HFFc6 (cell line): ENCODE measurements at regions not wholly inside any gene's neighbourhood (a gene's known extent, or its start where the extent isn't known, plus 50 kb on each side); places are given as distances from the start of the nearest gene placed in this dataset.

Source experiments
- DNase-seq: peaks from one replicate; pipeline ENCODE4 v3.0.0-alpha.2; 2018
- H3K27ac Mint-ChIP-seq: 2 replicates; pipeline ENCODE4 v1.8.0; 2020; ENCODE audit warnings: mild to moderate bottlenecking, mixed read lengths
- H3K27me3 Mint-ChIP-seq: 2 replicates; pipeline ENCODE4 v1.8.0; 2021; ENCODE audit warnings: mild to moderate bottlenecking, moderate library complexity, mixed read lengths; ENCODE audit not compliant: insufficient read depth
- H3K36me3 Mint-ChIP-seq: 2 replicates; pipeline ENCODE4 v1.8.0; 2021; ENCODE audit warnings: low read depth, mixed read lengths
- H3K4me1 Mint-ChIP-seq: 2 replicates; pipeline ENCODE4 v1.8.0; 2020; ENCODE audit warnings: low read depth, mixed read lengths
- H3K4me3 Mint-ChIP-seq: 2 replicates; pipeline ENCODE4 v1.8.0; 2020; ENCODE audit warnings: mild to moderate bottlenecking, moderate library complexity, mixed read lengths
- H3K9me3 Mint-ChIP-seq: 2 replicates; pipeline ENCODE4 v1.8.0; 2020; ENCODE audit warnings: mild to moderate bottlenecking, mixed read lengths
- TF ChIP-seq, protein P1 (sequence below): fragments of 200-600 bp; sonication (generic); IDR thresholded peaks from 2 replicates; pipeline ENCODE4 v1.5.0; 2021; ENCODE audit warnings: antibody characterized with exemption, mild to moderate bottlenecking

DNA sequence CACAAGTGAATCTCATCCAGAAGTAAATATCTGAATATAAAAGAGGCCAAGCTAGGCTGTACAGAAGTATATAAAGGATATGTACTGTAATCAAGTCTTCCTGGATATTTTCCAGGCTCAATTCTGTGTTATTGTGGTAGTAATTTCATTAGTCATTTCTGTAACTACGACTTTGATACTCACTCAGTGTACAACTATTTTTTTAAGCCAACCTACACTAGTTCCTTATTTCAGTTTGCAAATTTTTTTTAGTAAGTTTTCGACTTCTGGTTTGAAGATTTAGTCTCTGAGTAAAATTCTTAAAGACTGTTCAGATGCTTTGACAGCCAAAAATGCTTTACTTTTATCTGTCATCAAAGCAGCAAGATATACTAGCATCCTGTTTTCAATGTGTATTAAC lies 130.8 kb downstream of the CAPZA3 start:
- 0 out of 2 replicates have a peak, but pooled peaks cover 2% of the 10 kb centered on the region for H3K27me3 Mint-ChIP-seq
- H3K4me3 Mint-ChIP-seq: no peak overlapping the region
- TF ChIP-seq, protein P1, sequence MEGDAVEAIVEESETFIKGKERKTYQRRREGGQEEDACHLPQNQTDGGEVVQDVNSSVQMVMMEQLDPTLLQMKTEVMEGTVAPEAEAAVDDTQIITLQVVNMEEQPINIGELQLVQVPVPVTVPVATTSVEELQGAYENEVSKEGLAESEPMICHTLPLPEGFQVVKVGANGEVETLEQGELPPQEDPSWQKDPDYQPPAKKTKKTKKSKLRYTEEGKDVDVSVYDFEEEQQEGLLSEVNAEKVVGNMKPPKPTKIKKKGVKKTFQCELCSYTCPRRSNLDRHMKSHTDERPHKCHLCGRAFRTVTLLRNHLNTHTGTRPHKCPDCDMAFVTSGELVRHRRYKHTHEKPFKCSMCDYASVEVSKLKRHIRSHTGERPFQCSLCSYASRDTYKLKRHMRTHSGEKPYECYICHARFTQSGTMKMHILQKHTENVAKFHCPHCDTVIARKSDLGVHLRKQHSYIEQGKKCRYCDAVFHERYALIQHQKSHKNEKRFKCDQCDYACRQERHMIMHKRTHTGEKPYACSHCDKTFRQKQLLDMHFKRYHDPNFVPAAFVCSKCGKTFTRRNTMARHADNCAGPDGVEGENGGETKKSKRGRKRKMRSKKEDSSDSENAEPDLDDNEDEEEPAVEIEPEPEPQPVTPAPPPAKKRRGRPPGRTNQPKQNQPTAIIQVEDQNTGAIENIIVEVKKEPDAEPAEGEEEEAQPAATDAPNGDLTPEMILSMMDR: no peak
- no peak overlapping the region for H3K27ac Mint-ChIP-seq
- no peaks in the 10 kb centered on the region for H3K36me3 Mint-ChIP-seq
- H3K9me3 Mint-ChIP-seq: no peaks in the 10 kb centered on the region
- H3K4me1 Mint-ChIP-seq: peaks cover 29% of the 10 kb centered on the region
- peak; percentile 25 for DNase-seq

DNA sequence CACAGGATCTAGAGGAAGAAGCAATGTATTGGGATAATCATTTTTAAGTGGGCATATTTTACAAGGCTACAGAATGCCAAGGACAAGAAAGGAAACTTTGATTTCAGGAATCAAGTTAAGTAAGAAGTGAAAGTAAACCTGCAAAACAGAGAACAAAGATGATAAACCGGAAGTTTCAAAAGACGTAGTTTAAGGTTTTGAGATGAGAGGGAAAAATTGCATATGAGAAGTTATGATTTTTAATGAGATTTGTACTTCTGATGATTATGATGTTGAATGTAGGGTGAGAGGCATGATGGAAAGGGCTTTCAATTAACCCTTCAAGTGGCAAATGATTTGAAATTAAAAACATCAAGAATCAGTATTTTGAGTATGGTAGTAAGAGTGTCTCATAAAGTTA lies 134.9 kb downstream of the CAPZA3 start:
- Mint-ChIP-seq H3K4me3 (no peak overlapping the region), H3K4me1 (peaks cover 14% of the 10 kb centered on the region), H3K36me3 (no peaks in the 10 kb centered on the region), H3K9me3 (no peaks in the 10 kb centered on the region), H3K27me3 (peaks cover 1% of the 10 kb centered on the region; the same call in 1 of the 2 replicates), H3K27ac (no peak overlapping the region)
- no peak for DNase-seq
- TF ChIP-seq, protein P1: no peak

DNA sequence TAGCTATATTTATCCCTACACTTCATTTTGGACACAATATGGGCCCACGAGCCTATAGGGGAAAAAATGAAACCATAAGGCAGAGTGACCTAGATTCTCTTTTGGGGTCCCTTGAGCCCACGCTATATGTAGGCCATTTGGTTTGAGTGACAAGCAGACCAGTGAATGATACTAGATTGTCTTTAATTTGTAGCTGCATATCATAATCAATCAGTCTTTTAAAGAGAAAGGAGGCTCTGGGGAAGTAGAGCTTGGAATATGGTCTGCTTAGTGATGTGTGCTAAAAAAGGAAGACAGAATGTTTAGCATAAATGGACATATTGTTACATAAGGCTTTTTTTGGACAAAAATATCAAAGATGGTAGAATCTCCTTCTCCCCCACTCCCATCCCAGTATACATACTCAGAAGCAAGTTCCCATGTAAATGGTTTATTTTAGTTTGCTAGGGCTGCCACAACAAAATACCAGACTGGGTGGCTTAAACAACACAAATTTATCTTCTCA lies 140.8 kb downstream of the CAPZA3 start:
- Mint-ChIP-seq H3K4me3 (no peak overlapping the region), H3K36me3 (no peaks in the 10 kb centered on the region), H3K27me3 (peaks cover 3% of the 10 kb centered on the region; the same call in 1 of the 2 replicates), H3K27ac (no peak overlapping the region), H3K9me3 (no peaks in the 10 kb centered on the region), H3K4me1 (no peaks in the 10 kb centered on the region)
- no peak for DNase-seq
- TF ChIP-seq, protein P1: no peak

DNA sequence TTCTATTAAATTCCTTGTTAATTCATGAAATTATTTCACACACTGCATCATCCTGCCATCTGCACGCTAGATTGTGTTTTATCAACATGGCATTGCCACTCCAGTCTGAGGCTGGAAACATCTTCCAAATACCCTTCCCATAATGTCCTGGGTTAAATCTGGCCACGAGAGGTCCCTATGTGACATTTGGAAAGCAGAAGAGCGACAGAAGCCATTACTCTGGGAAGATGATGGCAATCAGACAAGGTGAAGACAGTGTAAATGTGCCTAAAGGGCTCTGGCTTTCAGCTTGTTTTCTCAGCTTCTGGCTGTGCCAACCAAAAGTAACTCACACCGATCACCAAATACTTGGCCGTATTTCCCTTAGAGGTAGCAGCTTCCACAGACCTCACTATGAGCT lies 144.8 kb downstream of the CAPZA3 start:
- no peak for DNase-seq
- TF ChIP-seq, protein P1: no peak; the same call in 1 of the 2 replicates
- Mint-ChIP-seq H3K27me3 (peaks cover 4% of the 10 kb centered on the region; the same call in 1 of the 2 replicates), H3K27ac (no peak overlapping the region), H3K9me3 (no peaks in the 10 kb centered on the region), H3K4me3 (no peak overlapping the region), H3K36me3 (no peaks in the 10 kb centered on the region), H3K4me1 (no peaks in the 10 kb centered on the region)

DNA sequence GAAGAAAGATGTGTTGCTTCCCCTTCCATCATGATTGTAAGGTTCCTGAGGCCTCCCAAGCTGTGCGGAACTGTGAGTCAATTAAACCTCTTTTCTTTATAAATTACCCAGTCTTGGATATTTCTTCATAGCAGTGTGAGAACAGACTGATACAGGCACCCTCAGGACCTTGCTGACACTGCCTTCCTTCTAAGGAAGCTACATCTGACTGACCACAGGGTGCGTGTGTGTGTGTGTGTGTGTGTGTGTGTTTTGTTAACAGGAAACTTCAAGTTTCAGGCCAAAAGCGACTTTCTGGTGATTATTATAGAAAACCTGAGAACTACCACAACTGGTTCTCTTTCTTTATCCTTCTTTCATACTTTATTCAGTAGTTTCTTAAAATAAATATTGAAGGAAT lies 149.0 kb downstream of the CAPZA3 start:
- no peak for DNase-seq
- TF ChIP-seq, protein P1: no peak
- no peaks in the 10 kb centered on the region for H3K36me3 Mint-ChIP-seq
- H3K27me3 Mint-ChIP-seq: peaks cover 2% of the 10 kb centered on the region; the same call in 1 of the 2 replicates
- H3K4me3 Mint-ChIP-seq: no peak overlapping the region
- no peaks in the 10 kb centered on the region for H3K4me1 Mint-ChIP-seq
- H3K9me3 Mint-ChIP-seq: no peaks in the 10 kb centered on the region; the same call in 1 of the 2 replicates
- no peak overlapping the region for H3K27ac Mint-ChIP-seq

DNA sequence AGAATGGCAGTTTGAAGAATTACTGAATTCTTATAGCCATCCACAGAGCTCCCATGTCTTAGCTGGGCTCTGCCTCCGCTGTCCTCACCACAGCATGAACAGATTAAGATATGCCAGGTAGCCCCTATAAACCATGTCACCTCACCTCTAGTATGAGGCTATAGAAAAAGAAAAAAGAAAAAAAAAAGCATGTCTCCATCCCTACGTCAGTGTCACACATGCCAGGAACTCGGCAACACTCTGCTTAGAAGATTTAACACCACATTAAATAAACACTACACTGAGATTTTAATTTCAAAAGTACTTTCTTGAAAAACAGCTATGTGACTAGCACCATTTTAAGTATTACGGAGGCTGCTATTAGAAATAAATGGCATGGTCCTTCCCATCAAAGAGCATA lies 149.4 kb downstream of the CAPZA3 start:
- no peak overlapping the region for H3K27ac Mint-ChIP-seq
- no peak for DNase-seq
- H3K4me1 Mint-ChIP-seq: no peaks in the 10 kb centered on the region
- no peaks in the 10 kb centered on the region for H3K36me3 Mint-ChIP-seq
- TF ChIP-seq, protein P1: no peak
- peaks cover 2% of the 10 kb centered on the region; the same call in 1 of the 2 replicates for H3K27me3 Mint-ChIP-seq
- H3K9me3 Mint-ChIP-seq: no peaks in the 10 kb centered on the region; the same call in 1 of the 2 replicates
- H3K4me3 Mint-ChIP-seq: no peak overlapping the region
